ENCODE measurements at regions not wholly inside any gene's neighbourhood (a gene's known extent, or its start where the extent isn't known, plus 50 kb on each side); places are given as distances from the start of the nearest gene placed in this dataset.

GRCh38 chr3:30206051-30206450 lies 400.4 kb upstream of the TGFBR2 start:
- no peak for DNase-seq (ENCODE audit: low spot score)

DNA sequence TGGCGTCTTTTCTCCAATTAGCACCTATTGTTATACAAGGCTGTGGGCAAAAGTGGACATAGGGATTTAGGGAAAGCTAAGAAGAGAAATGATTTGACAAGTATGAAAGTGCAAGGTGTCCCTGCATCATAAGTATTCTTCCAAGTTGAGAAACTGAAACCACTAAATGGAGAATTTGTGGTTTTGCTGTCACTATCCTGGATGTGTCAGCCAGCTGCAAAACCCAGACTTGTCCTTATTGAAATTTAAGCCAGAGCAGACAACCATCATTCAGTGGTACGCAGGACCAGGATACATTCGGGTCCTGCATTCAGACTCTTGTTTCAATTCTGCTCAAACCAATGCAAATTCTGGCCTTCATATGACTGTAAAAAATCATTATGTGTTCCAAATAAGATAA lies 384.8 kb upstream of the TGFBR2 start:
- no peak for DNase-seq (ENCODE audit: low spot score)

DNA sequence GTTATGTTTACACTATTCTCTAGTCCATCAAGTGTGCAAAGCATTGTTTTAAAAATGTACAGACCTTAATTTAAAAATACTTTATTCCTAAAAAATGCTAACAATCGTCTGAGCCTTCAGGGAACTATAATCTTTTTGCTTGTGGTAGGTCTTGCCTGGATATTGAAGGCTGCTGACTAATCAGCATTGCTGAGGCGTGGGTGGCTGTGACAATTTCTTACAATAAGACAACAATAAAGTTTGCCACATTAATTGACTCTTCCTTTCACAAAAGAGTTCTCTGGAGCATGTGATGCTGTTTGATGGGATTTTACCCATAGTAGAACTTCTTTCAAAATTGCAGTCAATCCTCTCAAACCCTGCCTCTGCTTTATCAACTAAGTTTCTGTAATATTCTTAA lies 384.0 kb upstream of the TGFBR2 start:
- no peak for DNase-seq (ENCODE audit: low spot score)

DNA sequence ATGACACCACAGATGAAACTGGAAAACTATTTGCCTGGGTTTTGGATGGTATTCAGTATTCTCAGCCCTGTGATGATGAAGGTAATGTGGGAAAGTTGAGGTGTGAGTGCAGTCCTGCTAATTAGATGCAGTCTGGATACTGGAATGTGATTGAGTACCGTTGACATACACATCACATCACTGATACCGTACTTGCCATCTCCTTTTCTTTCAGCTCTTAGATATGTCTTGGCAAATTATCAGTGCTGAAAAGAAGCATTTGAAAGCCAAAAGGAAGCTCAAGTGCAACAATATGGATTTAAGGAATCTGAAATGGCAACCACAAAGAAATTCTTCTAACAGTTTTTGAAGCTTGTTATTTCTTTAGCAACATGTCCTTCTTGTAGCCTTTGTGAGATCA lies 381.4 kb upstream of the TGFBR2 start:
- no peak for DNase-seq (ENCODE audit: low spot score)

GRCh38 chr3:30226601-30227151 lies 379.7 kb upstream of the TGFBR2 start:
- DNase-seq (ENCODE audit: low spot score): no peak

- no peak for DNase-seq (ENCODE audit: low spot score)
Measured at GRCh38 chr3:30227571-30228301, 378.7 kb upstream of the TGFBR2 start.

DNA sequence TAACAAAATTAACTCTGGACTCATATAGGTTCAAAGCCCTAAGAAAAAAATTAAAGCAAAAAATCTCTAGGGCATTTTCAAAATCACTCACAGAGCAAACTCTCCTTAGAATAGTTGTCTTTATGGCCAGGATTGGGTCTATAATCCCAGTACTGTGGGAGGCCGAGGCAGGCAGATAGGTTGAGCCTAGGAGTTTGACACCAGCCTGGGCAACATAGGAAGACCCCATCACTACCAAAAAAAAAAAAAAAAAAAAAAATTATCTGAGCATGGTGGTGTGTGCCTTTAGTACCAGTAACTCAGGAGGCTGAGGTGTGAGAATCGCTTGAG lies 378.1 kb upstream of the TGFBR2 start:
- DNase-seq (ENCODE audit: low spot score): no peak

- DNase-seq (ENCODE audit: low spot score): no peak
Measured at GRCh38 chr3:30231277-30232141, 374.9 kb upstream of the TGFBR2 start.

- no peak for DNase-seq (ENCODE audit: low spot score)
Measured at GRCh38 chr3:30232142-30232541, 374.3 kb upstream of the TGFBR2 start.

- no peak for DNase-seq (ENCODE audit: low spot score)
Measured at GRCh38 chr3:30233913-30234646, 372.3 kb upstream of the TGFBR2 start.

DNA sequence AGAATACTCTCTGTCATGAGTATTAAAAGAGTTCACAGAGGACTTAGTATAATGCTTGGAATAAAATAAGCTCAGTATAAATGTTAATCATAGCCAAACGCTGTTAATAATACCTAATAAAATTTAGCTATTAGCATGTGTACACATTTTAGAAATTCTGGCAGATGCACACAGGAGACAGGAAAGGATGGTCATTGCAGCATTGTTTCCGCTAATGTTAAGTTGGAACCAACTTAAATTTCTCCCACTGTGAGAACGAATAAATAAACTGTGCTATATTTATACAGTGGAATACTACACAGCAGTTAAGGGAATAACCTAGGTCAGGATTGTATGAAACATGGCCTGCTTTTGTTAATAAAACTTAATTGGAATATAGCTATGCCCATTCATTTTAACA lies 370.4 kb upstream of the TGFBR2 start:
- DNase-seq (ENCODE audit: low spot score): no peak

- DNase-seq (ENCODE audit: low spot score): no peak
Measured at GRCh38 chr3:30241721-30242120, 364.7 kb upstream of the TGFBR2 start.

- DNase-seq (ENCODE audit: low spot score): no peak
Measured at GRCh38 chr3:30245858-30246622, 360.4 kb upstream of the TGFBR2 start.

DNA sequence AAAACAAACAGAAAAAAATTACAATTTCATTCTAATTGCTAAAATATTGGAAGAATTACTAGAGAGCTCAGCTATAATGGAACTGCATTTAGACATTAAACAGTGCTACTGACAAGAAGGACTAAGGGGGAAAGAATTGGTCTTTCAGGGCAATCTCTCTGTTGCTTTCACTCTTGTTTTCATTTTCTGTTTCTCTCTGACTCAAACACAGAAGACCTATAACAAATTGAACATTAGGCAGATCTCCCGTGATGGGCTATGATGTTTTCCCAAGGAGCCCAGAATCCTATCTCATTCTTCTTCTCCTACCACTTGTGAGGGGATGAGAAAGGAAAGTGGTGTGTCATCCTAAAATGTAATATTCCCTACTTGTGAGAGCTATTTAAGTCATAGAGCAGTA lies 358.0 kb upstream of the TGFBR2 start:
- DNase-seq (ENCODE audit: low spot score): no peak

- DNase-seq (ENCODE audit: low spot score): no peak
Measured at GRCh38 chr3:30252474-30252873, 353.9 kb upstream of the TGFBR2 start.

GRCh38 chr3:30253832-30254231 lies 352.6 kb upstream of the TGFBR2 start:
- DNase-seq (ENCODE audit: low spot score): no peak

GRCh38 chr3:30256474-30256873 lies 349.9 kb upstream of the TGFBR2 start:
- DNase-seq (ENCODE audit: low spot score): no peak

- DNase-seq (ENCODE audit: low spot score): no peak
Measured at GRCh38 chr3:30258426-30259392, 347.7 kb upstream of the TGFBR2 start.

DNA sequence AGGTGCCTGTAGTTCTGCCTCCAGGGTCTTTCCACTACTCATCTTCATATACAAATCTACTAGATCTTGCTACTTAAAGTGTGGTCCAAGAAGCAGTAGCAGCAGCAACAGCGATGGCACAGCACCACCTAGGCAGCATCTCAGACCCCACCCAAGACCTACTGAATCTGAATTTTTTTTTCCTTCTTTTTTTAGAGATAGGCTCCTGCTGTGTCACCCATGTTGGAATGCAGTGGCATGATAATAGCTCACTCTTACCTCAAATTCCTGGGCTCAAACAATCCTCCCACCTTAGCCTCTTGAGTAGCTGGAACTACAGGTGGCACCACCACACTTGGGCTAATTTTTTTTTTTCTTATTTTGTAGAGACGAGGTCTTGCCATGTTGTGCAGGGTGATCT lies 346.7 kb upstream of the TGFBR2 start:
- DNase-seq (ENCODE audit: low spot score): no peak

DNA sequence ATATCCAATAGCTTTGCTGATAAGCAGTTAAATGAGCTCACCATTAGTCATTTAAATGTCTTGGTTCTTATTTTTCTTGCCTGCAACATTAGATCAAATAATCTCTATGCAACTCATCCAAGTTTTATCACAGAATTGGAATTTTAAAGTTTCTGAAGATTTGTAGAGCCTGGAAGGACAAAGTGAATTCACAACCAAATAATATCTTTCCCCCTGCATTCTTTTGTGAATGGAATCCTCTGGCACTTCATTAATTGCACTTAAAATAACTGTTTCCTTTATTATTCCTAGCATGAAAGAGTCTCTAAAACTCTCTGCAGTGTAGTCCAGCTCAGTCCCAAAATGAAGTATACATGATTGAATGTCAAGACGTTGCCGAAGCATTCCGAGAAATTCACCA lies 345.6 kb upstream of the TGFBR2 start:
- DNase-seq (ENCODE audit: low spot score): no peak

Data from D341Med (cell line).